Memory B cell (primary cell): ENCODE measurements at regions not wholly inside any gene's neighbourhood (a gene's known extent, or its start where the extent isn't known, plus 50 kb on each side); places are given as distances from the start of the nearest gene placed in this dataset.
"Not testable (repeated sequence)": the region's sequence is repeated elsewhere in the genome, so short reads cannot be mapped to it uniquely, and the experiment has no call there.

Source experiments
- ATAC-seq: fragments of 150-1000 bp; cut with Tn5 transposase; 2 replicates; pipeline ENCODE4 v1.10.0; 2021; ENCODE audit warnings: low read depth, mild to moderate bottlenecking, moderate library complexity
- DNase-seq, 2 donors: peaks; one replicate each; pipeline ENCODE4 v3.0.0; 2022; ENCODE audit warnings: low spot score in 2 of 2
- H3K27ac Mint-ChIP-seq: one replicate; pipeline ENCODE4 v1.8.0; 2022; ENCODE audit warnings: mild to moderate bottlenecking, moderate library complexity, mixed read lengths
- H3K27me3 Mint-ChIP-seq: one replicate; pipeline ENCODE4 v1.8.0; 2022; ENCODE audit warnings: mixed read lengths
- H3K36me3 Mint-ChIP-seq: one replicate; pipeline ENCODE4 v1.8.0; 2022; ENCODE audit warnings: mild to moderate bottlenecking, mixed read lengths
- H3K4me1 Mint-ChIP-seq: one replicate; pipeline ENCODE4 v1.8.0; 2022; ENCODE audit warnings: mixed read lengths
- H3K4me3 Mint-ChIP-seq: one replicate; pipeline ENCODE4 v1.8.0; 2022; ENCODE audit warnings: mild to moderate bottlenecking, moderate library complexity, mixed read lengths
- H3K9me3 Mint-ChIP-seq: one replicate; pipeline ENCODE4 v1.8.0; 2022; ENCODE audit warnings: mixed read lengths

DNA sequence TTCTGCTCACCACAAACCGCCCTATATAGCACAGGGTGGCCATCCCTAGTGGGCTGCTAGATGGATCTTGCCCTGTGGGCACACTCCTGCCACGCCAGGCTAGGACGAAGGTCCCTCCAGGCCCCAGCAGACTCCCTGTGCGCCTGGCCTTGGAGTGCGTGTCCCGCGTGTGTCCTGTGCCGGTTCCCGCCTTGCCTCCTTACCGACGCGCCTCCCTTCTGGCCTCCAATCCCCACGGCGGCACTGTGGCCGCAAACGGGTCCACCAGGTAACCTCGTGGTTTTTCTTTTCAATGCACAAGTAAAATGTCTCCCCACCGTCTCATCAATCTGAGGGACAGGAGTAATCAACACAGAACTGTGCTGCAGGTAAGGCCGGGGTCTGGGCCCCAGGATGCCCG is 133.8 kb upstream of the PHACTR3 start:
- Mint-ChIP-seq H3K27ac (no peak overlapping the region), H3K36me3 (no peaks in the 10 kb centered on the region), H3K4me1 (no peaks in the 10 kb centered on the region), H3K9me3 (no peaks in the 10 kb centered on the region), H3K4me3 (no peak overlapping the region), H3K27me3 (peaks cover 5% of the 10 kb centered on the region)
- ATAC-seq (no peak), DNase-seq (no peak)

DNA sequence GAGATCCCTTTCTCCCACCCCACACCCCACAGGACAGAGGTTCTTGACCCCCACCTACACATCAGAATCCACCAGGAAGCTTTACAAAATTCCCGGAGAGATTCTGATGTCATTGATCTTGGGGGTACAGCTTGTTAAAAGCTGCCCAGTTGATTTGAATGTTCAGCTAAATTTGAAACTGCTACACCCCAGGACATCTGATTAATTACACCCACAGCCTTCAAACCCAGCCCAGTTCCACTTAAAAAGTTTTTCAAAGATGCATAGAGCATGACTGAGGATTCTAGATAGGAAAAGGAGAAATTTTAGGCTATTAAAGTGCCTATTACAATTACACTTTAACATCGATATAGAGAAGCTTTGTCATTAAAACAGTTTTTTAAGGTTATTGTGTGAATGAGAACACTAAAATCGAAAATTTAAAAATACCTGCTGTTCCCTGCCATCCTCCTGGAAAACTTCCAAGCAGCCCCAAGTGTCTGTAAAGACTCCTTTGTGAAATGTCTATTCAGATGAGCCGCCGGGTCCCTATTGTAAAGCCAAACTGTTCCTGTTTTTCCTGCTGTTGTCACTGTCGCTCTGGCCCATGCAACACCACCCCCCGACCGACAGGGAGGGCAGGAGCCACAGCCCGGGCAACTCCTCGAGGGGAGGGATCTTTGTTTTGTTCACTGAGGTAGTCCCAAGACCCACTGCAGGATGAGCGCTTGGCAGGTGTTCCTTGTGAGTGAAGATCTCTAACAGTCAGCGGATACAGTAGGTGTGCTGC is 132.5 kb upstream of the PHACTR3 start:
- H3K27ac Mint-ChIP-seq = no peak overlapping the region
- DNase-seq (no peak), ATAC-seq (no peak)
- H3K9me3 Mint-ChIP-seq = no peaks in the 10 kb centered on the region
- H3K4me1 Mint-ChIP-seq = no peaks in the 10 kb centered on the region
- no peaks in the 10 kb centered on the region for H3K36me3 Mint-ChIP-seq
- peaks cover 7% of the 10 kb centered on the region for H3K27me3 Mint-ChIP-seq
- no peak overlapping the region for H3K4me3 Mint-ChIP-seq

DNA sequence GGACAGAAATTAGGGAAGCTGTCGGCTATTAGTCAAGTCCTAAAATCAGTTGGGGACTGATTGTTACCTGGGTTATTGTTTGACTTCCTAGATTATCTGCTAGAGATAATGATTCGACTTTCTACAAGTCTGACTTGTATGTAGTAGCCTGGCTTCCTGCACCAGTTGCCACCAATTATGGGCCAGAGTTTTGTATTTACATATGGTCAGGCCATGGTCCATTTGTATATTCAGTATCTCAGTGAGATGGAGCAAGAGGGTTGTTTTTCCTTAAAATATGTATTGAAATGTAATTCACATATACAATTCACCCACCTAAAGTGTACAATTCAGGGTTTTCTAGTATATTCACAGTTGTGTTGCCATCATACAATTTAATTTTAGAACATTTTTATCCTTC is 130.6 kb upstream of the PHACTR3 start:
- H3K27ac Mint-ChIP-seq = no peak overlapping the region
- no peaks in the 10 kb centered on the region for H3K9me3 Mint-ChIP-seq
- no peaks in the 10 kb centered on the region for H3K36me3 Mint-ChIP-seq
- H3K27me3 Mint-ChIP-seq = peaks cover 7% of the 10 kb centered on the region
- DNase-seq = no peak
- no peak overlapping the region for H3K4me3 Mint-ChIP-seq
- ATAC-seq = no peak
- H3K4me1 Mint-ChIP-seq = no peaks in the 10 kb centered on the region

DNA sequence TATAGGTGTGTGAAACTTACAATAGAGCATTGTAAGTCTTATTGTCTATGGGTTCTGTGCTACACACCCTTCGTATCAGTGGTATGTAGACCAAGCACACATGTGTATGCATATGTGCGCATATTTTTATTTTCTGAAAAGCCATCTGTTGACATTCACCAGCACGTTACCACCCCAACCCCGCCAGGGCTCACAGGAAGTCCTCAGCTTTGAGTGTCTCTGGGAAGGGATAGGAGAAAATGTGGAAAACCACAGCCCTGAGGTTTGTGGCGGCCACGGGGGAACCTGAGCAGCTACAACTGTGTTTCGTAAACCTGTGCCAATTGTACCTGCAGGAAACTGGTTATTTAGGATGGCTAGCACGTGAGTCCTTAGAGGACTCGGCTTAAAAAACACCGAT is 123.3 kb upstream of the PHACTR3 start:
- Mint-ChIP-seq H3K27ac (no peak overlapping the region), H3K4me3 (no peak overlapping the region), H3K36me3 (no peaks in the 10 kb centered on the region), H3K27me3 (peaks cover 10% of the 10 kb centered on the region), H3K4me1 (no peaks in the 10 kb centered on the region), H3K9me3 (no peaks in the 10 kb centered on the region)
- DNase-seq (no peak), ATAC-seq (no peak)

DNA sequence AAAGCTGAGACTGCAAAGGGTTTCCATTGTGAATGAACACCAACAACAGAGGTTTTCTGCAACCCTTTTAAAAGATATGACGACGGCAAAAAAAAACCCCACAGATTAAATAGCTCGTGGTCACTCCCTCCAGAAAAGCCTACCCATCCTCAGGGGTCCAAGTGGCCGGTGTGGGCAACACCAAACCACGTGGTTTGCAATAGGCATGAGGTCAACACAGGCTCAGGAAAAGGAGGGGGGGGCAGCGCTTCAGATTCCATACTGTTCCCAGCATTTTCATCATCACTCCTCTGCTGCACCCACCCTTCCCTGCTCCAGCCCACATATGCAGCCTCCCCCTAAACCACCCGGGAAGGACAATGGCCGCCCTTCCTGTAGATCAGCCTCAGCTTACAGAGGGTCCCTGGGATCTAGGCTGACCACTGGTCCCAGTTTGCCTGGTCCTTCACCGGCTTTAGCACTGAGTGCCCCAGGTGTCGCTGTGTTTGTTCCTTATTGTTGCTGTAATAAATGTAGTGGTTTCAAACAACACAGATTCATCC is 122.8 kb upstream of the PHACTR3 start:
- H3K4me1 Mint-ChIP-seq = no peaks in the 10 kb centered on the region
- H3K27me3 Mint-ChIP-seq = peaks cover 8% of the 10 kb centered on the region
- H3K4me3 Mint-ChIP-seq = no peak overlapping the region
- H3K27ac Mint-ChIP-seq = no peak overlapping the region
- ATAC-seq (no peak), DNase-seq (no peak)
- H3K9me3 Mint-ChIP-seq = no peaks in the 10 kb centered on the region
- H3K36me3 Mint-ChIP-seq = no peaks in the 10 kb centered on the region

DNA sequence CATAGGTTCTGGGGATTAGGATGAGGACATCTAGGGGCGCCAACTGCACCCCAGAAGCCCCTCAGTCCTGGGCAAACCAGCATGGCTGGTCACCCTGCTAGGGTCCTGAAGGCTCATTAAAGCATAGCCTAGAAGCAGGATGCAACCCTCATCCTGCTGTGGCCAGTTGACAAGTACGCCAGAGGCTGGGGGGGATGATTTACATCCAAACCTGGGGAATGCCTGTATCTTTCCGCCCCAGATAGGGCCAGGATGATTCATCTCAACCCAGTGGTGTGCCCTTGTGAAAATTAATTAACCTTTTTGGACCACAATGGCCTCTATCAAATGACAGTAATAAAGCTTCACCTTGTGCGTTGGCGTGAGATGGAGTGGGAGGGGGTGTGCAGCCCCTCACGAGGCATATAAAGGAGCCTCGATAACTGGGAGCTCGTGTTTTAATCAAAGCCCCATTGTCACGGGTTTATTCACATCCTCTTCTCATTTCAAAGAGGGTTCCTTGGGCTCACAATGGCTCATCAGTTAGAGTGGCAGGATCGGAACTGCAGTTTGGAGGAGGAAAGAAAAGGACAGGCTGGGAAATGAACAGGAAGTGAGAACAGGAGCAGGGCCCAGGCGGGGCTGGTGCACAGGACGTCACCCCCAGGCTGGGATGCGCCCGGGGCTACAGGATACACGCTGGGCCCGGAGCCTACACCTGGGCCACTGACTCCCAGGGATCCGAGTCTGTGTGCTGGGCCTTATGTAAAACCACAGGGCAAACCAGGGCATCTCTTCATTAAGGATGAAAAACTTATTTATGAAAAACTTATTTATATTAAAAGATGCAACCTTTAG is 121.8 kb upstream of the PHACTR3 start:
- Mint-ChIP-seq H3K36me3 (no peaks in the 10 kb centered on the region), H3K4me3 (no peak overlapping the region), H3K27ac (no peak overlapping the region), H3K4me1 (no peaks in the 10 kb centered on the region), H3K9me3 (no peaks in the 10 kb centered on the region), H3K27me3 (peaks cover 8% of the 10 kb centered on the region)
- DNase-seq (no peak), ATAC-seq (no peak)

DNA sequence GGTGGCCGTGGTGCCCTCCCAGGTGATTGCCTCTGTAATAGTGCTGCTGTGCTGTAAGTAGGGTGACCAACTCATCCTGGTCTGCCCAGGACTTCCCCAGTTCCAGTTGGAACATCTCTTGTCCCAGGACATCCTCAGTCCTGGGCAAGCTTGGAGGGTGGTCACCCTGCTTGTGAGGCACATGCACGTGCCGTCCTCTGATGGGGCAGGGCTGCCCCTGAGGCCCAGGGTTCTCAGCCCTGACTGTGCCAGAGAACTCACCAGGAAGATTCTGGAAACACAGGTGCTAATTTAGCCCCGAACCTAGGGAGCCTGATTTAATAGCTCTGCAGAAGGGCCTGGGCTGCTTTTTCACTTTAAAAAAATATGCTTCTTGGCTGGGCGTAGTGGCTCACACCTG is 120.9 kb upstream of the PHACTR3 start:
- Mint-ChIP-seq H3K36me3 (no peaks in the 10 kb centered on the region), H3K27me3 (peaks cover 8% of the 10 kb centered on the region), H3K4me3 (no peak overlapping the region), H3K4me1 (no peaks in the 10 kb centered on the region), H3K27ac (no peak overlapping the region), H3K9me3 (no peaks in the 10 kb centered on the region)
- no peak for ATAC-seq
- DNase-seq = no peak

DNA sequence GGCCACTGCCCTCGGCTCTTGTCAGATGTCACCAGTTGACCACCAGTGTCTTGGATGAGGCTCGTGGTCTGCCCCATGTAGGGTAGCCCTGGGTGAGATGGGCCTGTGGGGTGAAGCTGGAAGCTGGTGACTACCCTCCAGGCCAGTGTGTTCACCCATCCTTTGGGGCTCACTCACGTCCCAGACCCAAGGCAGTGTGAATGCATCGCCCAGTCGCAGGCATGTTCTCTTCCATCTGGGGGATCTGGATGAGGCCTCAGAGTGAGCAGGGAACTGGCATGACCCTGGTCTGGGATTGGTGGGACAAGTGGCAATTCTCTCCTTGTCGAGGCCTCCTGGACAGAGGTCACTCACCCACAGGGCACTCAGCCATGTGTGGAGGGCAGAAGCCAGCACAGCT is 120.1 kb upstream of the PHACTR3 start:
- no peak for ATAC-seq
- Mint-ChIP-seq H3K27ac (no peak overlapping the region), H3K9me3 (no peaks in the 10 kb centered on the region), H3K4me1 (no peaks in the 10 kb centered on the region), H3K27me3 (peaks cover 8% of the 10 kb centered on the region), H3K36me3 (no peaks in the 10 kb centered on the region), H3K4me3 (no peak overlapping the region)
- no peak for DNase-seq

DNA sequence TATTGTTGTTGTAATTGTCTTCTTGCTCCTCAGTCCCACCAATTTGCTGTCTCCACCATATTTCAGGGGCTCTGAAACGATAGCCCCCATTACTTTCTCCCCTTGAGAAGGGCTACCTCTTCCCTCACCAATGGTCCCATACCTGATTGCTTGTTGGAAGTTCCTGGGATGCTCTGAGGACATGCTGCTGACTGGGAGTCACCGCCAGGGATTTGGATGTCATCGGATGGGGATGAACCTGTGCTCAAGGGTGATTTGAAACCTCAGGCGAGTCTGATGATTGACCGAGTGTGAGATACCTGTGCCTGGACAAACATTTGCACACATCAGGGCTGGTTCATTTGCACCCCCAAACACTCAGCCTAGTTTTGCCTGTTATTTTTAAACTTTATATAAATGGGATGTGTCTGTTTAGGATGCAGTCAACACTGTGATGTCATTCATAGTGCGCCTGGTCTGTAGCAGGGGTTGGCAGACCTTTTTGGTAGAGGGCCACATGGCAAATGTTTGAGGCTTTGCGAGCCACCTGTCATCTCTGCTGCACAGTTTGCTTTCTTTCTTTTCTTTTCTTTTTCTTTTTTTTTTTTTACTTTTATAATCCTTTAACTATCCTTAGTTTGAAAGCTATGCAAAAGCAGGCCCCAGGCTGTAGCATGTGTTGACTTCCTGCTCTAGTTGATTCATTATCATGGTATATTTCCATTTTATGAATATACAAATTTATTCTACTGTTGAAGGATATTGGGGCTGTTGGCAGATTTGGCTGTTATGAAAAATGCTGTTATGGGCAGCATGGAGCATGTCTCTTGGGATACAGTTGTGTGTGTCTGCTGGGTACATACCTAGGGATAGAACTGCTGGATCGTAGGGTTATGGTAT is 118.5 kb upstream of the PHACTR3 start:
- ATAC-seq (no peak), DNase-seq (no peak)
- no peak overlapping the region for H3K4me3 Mint-ChIP-seq
- H3K27ac Mint-ChIP-seq = no peak overlapping the region
- H3K27me3 Mint-ChIP-seq = peaks cover 8% of the 10 kb centered on the region
- H3K9me3 Mint-ChIP-seq = no peaks in the 10 kb centered on the region
- H3K4me1 Mint-ChIP-seq = no peaks in the 10 kb centered on the region
- H3K36me3 Mint-ChIP-seq = no peaks in the 10 kb centered on the region

DNA sequence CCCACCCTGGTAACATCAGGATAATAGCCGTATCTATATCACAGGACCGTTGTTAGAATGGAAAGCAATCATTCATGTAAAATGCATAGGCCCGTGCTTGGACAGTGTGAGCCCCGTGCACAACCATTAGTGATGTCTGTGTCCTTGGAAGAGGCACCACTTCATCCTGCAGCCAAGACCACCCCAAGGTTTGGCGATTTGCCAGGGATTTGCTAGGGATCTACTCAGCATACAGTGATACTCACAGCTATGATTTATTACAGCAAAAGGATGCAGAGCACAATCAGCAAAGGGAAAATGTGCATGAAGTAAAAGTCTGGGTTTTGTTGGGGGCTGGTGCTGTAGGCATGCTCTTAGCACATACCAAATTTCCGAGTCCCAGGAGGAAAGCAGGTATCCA is 115.9 kb upstream of the PHACTR3 start:
- not testable (repeated sequence) for H3K27ac Mint-ChIP-seq, H3K4me3 Mint-ChIP-seq, H3K36me3 Mint-ChIP-seq, ATAC-seq, H3K9me3 Mint-ChIP-seq, DNase-seq, H3K4me1 Mint-ChIP-seq, H3K27me3 Mint-ChIP-seq

DNA sequence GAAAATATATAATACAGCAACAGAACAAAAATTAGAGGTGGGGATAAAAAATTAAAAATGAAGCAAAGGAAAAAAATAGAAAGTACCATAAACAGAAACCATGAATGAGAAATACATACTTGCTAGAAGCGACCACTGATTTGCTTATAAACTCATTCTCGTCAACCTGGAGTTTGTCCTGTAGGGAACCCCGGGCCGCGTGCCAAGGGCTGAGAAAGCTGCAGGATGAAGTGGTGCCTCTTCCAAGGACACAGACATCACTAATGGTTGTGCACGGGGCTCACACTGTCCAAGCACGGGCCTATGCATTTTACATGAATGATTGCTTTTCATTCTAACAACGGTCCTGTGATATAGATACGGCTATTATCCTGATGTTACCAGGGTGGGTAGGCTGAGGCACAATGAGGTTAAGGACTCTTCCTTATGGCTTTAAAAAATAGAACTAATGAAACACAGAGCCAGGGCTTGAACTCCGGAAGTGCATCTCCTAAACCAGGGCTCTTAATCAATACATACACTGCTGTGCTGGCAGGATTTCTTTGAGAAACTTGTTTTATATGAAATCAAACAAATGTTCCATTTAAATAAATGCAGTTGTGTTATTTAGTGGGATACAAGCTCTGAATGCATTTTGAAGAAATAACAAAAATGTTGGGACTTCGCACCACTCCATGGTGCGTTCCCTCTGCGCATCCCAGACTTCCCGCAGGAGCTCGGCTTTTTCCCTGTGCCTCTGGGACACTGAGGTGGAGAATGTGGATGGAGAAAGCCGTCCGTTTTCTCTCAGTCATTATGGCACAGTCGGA is 113.9 kb upstream of the PHACTR3 start:
- H3K4me3 Mint-ChIP-seq, H3K27ac Mint-ChIP-seq, DNase-seq, H3K4me1 Mint-ChIP-seq, H3K36me3 Mint-ChIP-seq, ATAC-seq, H3K9me3 Mint-ChIP-seq, H3K27me3 Mint-ChIP-seq: not testable (repeated sequence)

DNA sequence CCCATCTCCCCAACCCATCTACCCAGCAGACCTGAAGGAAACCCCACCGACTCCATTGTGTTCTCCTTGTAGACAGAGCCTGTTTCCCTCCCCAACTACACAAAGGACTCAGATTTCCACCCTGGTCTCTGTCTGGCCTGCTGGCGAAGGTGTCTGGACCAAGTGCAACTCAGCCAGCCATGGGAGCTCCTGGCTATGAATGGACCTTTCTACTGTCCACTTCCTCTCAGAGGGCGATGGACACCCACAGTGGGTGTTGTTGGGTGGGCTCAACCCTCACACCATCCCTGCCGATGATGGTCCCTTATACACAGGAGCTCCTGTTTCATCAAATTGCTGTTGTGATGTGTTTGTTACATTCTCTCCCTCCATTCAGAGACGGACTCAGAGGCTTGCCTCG is 112.5 kb upstream of the PHACTR3 start:
- no peaks in the 10 kb centered on the region for H3K36me3 Mint-ChIP-seq
- H3K27ac Mint-ChIP-seq = no peak overlapping the region
- DNase-seq (no peak), ATAC-seq (no peak)
- H3K4me3 Mint-ChIP-seq = no peak overlapping the region
- H3K9me3 Mint-ChIP-seq = no peaks in the 10 kb centered on the region
- peaks cover 2% of the 10 kb centered on the region for H3K4me1 Mint-ChIP-seq
- peaks cover 6% of the 10 kb centered on the region for H3K27me3 Mint-ChIP-seq

DNA sequence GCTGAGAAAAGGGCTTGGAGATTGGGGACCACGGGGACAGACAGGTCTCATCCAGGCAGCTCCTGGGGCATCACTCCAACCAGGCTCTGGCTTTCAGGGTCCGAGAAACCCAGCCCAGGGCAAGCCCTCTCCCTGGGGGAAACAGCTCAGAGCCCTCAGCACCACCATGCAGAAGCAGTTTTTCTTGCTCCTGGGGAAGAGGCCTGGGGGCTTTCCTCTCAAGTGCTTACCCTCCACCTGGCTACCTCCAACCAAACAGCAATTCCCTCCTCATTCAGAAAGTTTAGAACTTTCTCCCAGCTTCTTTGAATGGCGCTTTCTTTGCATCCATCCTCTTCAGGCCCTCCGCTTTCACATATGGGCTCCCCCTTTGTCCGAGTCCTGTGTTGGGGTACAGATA is 110.4 kb upstream of the PHACTR3 start:
- peaks cover 8% of the 10 kb centered on the region for H3K27me3 Mint-ChIP-seq
- no peaks in the 10 kb centered on the region for H3K36me3 Mint-ChIP-seq
- H3K4me3 Mint-ChIP-seq = no peak overlapping the region
- no peak overlapping the region for H3K27ac Mint-ChIP-seq
- ATAC-seq (no peak), DNase-seq (no peak)
- H3K9me3 Mint-ChIP-seq = no peaks in the 10 kb centered on the region
- H3K4me1 Mint-ChIP-seq = peaks cover 2% of the 10 kb centered on the region
